ENCODE measurements at regions not wholly inside any gene's neighbourhood (a gene's known extent, or its start where the extent isn't known, plus 50 kb on each side); places are given as distances from the start of the nearest gene placed in this dataset.

DNA sequence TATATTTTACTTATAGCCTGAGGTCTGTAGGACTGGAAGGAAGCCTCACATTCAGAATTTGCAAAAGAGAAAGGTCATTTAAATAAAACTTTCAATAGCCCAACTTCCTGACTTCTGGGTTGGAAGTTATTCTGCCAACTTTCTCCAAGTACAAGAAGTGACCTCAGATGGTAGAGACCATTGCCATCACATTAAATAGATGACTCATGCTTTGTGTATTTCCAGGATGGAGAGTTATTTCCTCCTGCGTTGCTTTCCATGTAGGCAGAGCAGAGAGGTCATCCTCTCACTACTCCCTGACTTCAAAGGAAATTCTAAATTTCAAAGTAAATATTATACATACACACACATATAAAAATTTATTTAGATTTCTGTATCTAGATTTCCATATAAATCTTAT lies 73.0 kb upstream of the NR3C2 start:
- no peak for DNase-seq

- DNase-seq = no peak
These were observed 72.4 kb upstream of the NR3C2 start for GRCh38 chr4:148514581-148514980.

DNA sequence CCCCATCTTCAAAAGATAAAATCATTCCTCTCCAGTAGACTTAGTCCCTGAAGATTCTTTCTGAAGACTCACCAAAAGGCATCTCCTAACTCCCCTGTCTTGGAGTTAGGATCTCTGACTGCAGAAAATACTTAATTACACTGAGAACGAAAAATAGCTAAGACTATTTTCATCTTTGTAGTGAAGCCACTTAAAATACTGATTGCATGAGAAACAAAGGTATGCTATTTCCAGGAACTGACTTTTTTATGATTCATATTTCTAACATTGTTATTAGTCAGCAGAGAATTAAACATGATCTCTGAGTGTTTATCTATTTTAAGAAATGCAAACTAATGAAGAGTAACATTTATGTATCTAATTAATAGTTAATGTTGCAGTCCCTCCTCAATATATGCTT lies 71.8 kb upstream of the NR3C2 start:
- no peak for DNase-seq

DNA sequence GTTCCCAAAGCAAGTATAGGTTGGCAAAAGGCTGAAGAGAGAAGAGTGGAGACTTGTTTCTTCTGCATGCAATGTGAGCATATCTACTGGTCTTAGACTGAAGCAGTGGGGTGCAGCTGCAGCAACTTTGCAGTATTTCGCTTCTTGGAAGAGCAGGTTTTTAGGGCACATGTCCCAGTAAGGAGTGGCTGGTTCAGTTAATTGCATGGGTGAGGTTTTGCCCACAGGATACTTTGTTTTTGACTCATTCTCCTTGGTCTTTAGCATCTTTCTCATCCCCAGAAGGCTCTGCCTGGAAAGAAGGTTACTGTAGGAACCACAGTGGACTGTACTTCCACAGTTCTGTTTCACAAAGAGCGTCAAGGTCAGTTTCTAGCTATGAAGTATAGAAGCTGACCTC lies 68.0 kb upstream of the NR3C2 start:
- DNase-seq = no peak

DNA sequence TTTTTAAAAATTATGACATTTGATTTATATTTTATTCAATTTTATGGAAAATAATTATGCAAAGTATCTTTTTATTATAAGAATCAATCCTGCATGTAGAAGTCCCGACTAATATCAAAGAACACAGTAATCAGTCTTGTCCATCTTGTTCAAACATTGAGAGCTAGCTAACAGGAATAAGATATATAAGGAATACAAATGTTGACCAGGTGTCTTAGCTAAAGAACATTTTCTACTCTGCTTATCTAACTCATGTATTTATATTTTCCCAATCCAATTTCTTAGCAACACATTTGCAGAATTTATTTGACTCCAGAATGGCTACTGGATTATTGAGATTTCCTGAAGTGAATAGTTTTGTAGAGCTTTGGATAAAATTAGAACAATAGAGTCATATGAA lies 61.5 kb upstream of the NR3C2 start:
- DNase-seq = no peak

GRCh38 chr4:148497258-148497657 lies 55.0 kb upstream of the NR3C2 start:
- DNase-seq = no peak

GRCh38 chr4:148495463-148495862 lies 53.2 kb upstream of the NR3C2 start:
- DNase-seq = no peak
